Spleen (tissue), 7 donors: ENCODE measurements at regions not wholly inside any gene's neighbourhood (a gene's known extent, or its start where the extent isn't known, plus 50 kb on each side); places are given as distances from the start of the nearest gene placed in this dataset.

Experiments
- POLR2A ChIP-seq, 3 donors: fragments of 450-650 bp; IDR thresholded peaks; one replicate each; pipeline ENCODE4 v1.5.1; 2017; ENCODE audit warnings: antibody characterized with exemption in 3 of 3, mild to moderate bottlenecking in 1 of 3
- POLR2AphosphoS5 ChIP-seq, 3 donors: sonication (generic); formaldehyde crosslinking; IDR thresholded peaks; one replicate each; pipeline ENCODE4 v1.5.1; 2017; ENCODE audit warnings: antibody characterized with exemption in 3 of 3
- TF ChIP-seq, protein P1 (sequence below), 11 experiments: fragments of 200-600 bp in 7 of 11; fragments of 450-650 bp in 4 of 11; sonication (generic) in 4 of 11; IDR thresholded peaks in 8 of 11; conservative IDR thresholded peaks in 3 of 11; 1 replicate in 7 of 11; 2 replicates in 4 of 11; pipeline versions ENCODE4 v1.4.0 to v1.8.0; 2016 to 2021; ENCODE audit warnings: antibody characterized with exemption in 11 of 11, inconsistent platforms in 4 of 11, mild to moderate bottlenecking in 1 of 11
- donor health status: DM: no; HTN: no; CAD: no; lungs with moderate emphysema.
- donor health status: DM: no; HTN: no; CAD: no.
- donor health status: DM: no; HTN: no; CAD: no.

DNA sequence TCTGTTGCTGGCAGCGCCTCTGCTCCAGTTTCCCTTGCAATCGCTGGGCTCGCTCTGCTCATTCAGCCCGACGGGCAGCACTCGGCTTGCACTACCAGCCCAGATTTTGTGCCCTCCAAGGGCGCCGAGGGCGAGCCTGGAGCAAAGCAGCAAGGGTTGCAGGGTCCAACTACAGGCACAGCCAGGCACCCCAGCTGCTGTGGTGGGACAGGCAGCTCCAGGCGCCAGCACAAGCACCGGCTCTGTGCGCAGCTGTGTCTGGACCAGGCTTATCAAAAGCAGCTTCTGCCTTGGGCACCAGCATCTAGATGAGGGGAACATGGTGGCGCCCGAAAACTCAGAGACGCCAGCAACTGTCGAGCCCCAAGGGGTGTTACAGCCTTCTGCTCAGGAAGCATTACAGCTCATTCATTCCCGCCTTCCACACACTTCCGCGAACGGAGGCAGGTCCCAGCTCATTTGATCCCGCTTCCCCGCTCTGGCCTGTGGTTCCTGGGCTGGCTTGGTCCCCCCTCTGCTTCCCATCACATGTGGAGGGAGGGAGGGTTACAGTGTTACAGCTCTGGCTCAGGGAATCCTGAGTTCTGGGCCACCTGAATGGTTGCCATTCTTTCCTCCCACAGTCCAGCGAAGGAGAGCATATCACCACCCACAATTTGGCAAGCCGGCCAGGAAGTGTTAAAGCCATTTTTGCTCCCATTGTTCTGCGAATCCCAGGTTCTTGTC lies 409.9 kb upstream of the ALCAM start:
- TF ChIP-seq, protein P1, sequence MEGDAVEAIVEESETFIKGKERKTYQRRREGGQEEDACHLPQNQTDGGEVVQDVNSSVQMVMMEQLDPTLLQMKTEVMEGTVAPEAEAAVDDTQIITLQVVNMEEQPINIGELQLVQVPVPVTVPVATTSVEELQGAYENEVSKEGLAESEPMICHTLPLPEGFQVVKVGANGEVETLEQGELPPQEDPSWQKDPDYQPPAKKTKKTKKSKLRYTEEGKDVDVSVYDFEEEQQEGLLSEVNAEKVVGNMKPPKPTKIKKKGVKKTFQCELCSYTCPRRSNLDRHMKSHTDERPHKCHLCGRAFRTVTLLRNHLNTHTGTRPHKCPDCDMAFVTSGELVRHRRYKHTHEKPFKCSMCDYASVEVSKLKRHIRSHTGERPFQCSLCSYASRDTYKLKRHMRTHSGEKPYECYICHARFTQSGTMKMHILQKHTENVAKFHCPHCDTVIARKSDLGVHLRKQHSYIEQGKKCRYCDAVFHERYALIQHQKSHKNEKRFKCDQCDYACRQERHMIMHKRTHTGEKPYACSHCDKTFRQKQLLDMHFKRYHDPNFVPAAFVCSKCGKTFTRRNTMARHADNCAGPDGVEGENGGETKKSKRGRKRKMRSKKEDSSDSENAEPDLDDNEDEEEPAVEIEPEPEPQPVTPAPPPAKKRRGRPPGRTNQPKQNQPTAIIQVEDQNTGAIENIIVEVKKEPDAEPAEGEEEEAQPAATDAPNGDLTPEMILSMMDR (IDR thresholded peaks at IDR 0.05 in 8 of 11, conservative IDR thresholded peaks at IDR 0.05 in 3 of 11), result no peak
- TF ChIP-seq POLR2AphosphoS5 (IDR thresholded peaks at IDR 0.05), result no peak
- no peak for TF ChIP-seq POLR2A (IDR thresholded peaks at IDR 0.05)
